ENCODE measurements at regions not wholly inside any gene's neighbourhood (a gene's known extent, or its start where the extent isn't known, plus 50 kb on each side); places are given as distances from the start of the nearest gene placed in this dataset.

GRCh38 chr13:86584301-86584700, 785.1 kb upstream of the SLITRK6 start:
- no peak for DNase-seq

GRCh38 chr13:86585835-86586234, 786.6 kb upstream of the SLITRK6 start:
- DNase-seq: no peak

GRCh38 chr13:86591862-86592261, 792.6 kb upstream of the SLITRK6 start:
- no peak for DNase-seq

- no peak for DNase-seq
Measured at GRCh38 chr13:86601351-86601750, 802.1 kb upstream of the SLITRK6 start.

- no peak for DNase-seq
Measured at GRCh38 chr13:86606264-86606663, 807.0 kb upstream of the SLITRK6 start.

- DNase-seq: peak; percentile 47
Measured at GRCh38 chr13:86608701-86609100, 809.5 kb upstream of the SLITRK6 start.

- DNase-seq: no peak
Measured at GRCh38 chr13:86633346-86633745, 834.1 kb upstream of the SLITRK6 start.

- DNase-seq: peak; percentile 44
Measured at GRCh38 chr13:86651171-86651570, 852.0 kb upstream of the SLITRK6 start.

GRCh38 chr13:86653009-86653408, 853.8 kb upstream of the SLITRK6 start:
- DNase-seq: no peak

- DNase-seq: peak; percentile 86
Measured at GRCh38 chr13:86655561-86655960, 856.3 kb upstream of the SLITRK6 start.

GRCh38 chr13:86660090-86660489, 860.9 kb upstream of the SLITRK6 start:
- DNase-seq: no peak

- DNase-seq: no peak
Measured at GRCh38 chr13:86665842-86666241, 866.6 kb upstream of the SLITRK6 start.

GRCh38 chr13:86673931-86674431, 874.8 kb upstream of the SLITRK6 start:
- DNase-seq: no peak

- no peak for DNase-seq
Measured at GRCh38 chr13:86681223-86681622, 882.0 kb upstream of the SLITRK6 start.

- DNase-seq: no peak
Measured at GRCh38 chr13:86684402-86684801, 885.2 kb upstream of the SLITRK6 start.

- no peak for DNase-seq
Measured at GRCh38 chr13:86689911-86690310, 890.7 kb upstream of the SLITRK6 start.

- no peak for DNase-seq
Measured at GRCh38 chr13:86692291-86692690, 893.1 kb upstream of the SLITRK6 start.

- no peak for DNase-seq
Measured at GRCh38 chr13:86710013-86710412, 910.8 kb upstream of the SLITRK6 start.

- DNase-seq: no peak
Measured at GRCh38 chr13:86710896-86711295, 911.7 kb upstream of the SLITRK6 start.

GRCh38 chr13:86714495-86714894, 915.3 kb upstream of the SLITRK6 start:
- DNase-seq: no peak

GRCh38 chr13:86725105-86725504, 925.9 kb upstream of the SLITRK6 start:
- peak; percentile 58 for DNase-seq

GRCh38 chr13:86729206-86729605, 930.0 kb upstream of the SLITRK6 start:
- no peak for DNase-seq

- DNase-seq: no peak
Measured at GRCh38 chr13:86731987-86732386, 932.8 kb upstream of the SLITRK6 start.

- no peak for DNase-seq
Measured at GRCh38 chr13:86737334-86737932, 933.7 kb upstream of the SLITRK5 start.

- peak; percentile 21 for DNase-seq
Measured at GRCh38 chr13:86741762-86742285, 929.3 kb upstream of the SLITRK5 start.
